ENCODE measurements at regions not wholly inside any gene's neighbourhood (a gene's known extent, or its start where the extent isn't known, plus 50 kb on each side); places are given as distances from the start of the nearest gene placed in this dataset.
"Not testable (repeated sequence)": the region's sequence is repeated elsewhere in the genome, so short reads cannot be mapped to it uniquely, and the experiment has no call there.

DNA sequence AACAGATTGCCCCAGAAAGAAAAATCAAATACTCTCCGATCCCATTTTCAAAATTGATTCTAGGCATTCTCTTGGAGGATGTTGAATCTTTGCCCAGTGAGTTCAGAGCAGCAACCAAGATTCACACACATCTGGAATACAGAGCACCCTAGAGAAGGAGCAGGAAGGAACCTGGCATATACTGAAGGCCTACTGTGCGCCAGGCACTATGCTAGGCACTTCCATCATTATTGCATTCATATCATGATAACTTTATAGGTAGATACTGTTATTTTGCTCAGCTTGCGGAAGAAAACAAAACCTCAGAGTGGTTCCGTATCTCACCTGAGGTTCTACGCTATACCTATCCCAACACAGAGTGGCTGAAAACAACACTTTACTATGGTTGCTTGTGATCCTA, 160.3 kb upstream of the SERTAD2 start:
- H3K4me3 ChIP-seq: no peak overlapping the region
- TF ChIP-seq POLR2A (IDR thresholded peaks at IDR 0.05) (no peak), EP300 (IDR thresholded peaks at IDR 0.05) (no peak), POLR2AphosphoS5 (IDR thresholded peaks at IDR 0.05) (no peak)
- TF ChIP-seq, protein P1, sequence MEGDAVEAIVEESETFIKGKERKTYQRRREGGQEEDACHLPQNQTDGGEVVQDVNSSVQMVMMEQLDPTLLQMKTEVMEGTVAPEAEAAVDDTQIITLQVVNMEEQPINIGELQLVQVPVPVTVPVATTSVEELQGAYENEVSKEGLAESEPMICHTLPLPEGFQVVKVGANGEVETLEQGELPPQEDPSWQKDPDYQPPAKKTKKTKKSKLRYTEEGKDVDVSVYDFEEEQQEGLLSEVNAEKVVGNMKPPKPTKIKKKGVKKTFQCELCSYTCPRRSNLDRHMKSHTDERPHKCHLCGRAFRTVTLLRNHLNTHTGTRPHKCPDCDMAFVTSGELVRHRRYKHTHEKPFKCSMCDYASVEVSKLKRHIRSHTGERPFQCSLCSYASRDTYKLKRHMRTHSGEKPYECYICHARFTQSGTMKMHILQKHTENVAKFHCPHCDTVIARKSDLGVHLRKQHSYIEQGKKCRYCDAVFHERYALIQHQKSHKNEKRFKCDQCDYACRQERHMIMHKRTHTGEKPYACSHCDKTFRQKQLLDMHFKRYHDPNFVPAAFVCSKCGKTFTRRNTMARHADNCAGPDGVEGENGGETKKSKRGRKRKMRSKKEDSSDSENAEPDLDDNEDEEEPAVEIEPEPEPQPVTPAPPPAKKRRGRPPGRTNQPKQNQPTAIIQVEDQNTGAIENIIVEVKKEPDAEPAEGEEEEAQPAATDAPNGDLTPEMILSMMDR (IDR thresholded peaks at IDR 0.05): no peak
- H3K27me3 ChIP-seq: no peaks in the 10 kb centered on the region
- no peak overlapping the region for H3K27ac ChIP-seq
- WGBS: 93% methylated on average over 5 of the region's 5 CpGs
- no peaks in the 10 kb centered on the region for H3K36me3 ChIP-seq
- H3K4me1 ChIP-seq: no peaks in the 10 kb centered on the region
- DNase-seq (ENCODE audit: low spot score in 2 of 2): no peak
- H3K9me3 ChIP-seq: no peaks in the 10 kb centered on the region

GRCh38 chr2:64816526-64816925, 162.8 kb upstream of the SERTAD2 start:
- H3K36me3 ChIP-seq, H3K27ac ChIP-seq, H3K27me3 ChIP-seq, H3K4me1 ChIP-seq, H3K4me3 ChIP-seq, H3K9me3 ChIP-seq: not testable (repeated sequence)
- peak in 1 of 2 donors; percentile 31 for DNase-seq (ENCODE audit: low spot score in 2 of 2)
- WGBS: 95% methylated on average over 8 of the region's 8 CpGs

DNA sequence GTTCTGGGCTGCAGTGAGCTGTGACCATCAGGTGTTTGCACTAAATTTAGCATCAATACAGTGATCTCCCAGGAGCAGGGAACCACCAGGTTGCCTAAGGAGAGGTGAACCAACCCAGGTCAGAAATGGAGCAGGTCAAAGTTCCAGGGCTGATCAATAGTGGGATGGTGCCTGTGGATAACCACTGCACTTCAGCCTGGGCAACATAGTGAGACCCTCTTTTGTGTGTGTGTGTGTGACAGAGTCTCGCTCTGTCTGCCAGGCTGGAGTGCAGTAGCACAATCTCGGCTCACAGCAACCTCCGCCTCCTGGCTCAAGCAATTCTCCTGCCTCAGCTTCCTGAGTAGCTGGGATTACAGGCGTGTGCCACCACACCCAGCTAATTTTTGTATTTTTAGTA, 163.7 kb upstream of the SERTAD2 start:
- Histone ChIP-seq H3K27ac (no peak overlapping the region), H3K9me3 (no peaks in the 10 kb centered on the region), H3K27me3 (no peaks in the 10 kb centered on the region), H3K4me3 (no peak overlapping the region), H3K4me1 (no peaks in the 10 kb centered on the region), H3K36me3 (no peaks in the 10 kb centered on the region)
- 83% methylated on average over 1 of the region's 4 CpGs for WGBS
- no peak for TF ChIP-seq EP300 (IDR thresholded peaks at IDR 0.05)
- TF ChIP-seq POLR2AphosphoS5 (IDR thresholded peaks at IDR 0.05): no peak
- TF ChIP-seq, protein P1 (IDR thresholded peaks at IDR 0.05): no peak
- TF ChIP-seq POLR2A (IDR thresholded peaks at IDR 0.05): no peak
- DNase-seq (ENCODE audit: low spot score in 2 of 2): no peak

DNA sequence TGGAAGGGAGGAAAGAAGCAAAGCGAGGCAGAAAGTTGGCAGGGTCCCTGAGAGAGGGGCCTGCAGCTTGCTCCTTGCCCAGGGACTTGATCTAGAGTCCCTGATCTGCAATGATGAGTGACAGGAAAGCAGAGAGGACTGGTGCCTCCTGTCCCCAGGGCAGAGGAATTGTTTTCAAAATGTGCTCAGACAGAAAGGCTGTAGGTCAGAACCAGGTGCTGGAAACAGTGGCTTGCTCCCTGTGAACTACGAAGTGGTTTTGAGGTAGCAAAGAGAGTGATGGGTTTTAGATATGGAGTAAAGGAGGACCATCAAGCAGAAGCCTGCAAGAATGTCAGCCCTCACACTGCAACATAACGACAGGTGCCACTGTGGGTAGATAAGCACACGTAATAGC, 164.9 kb upstream of the SERTAD2 start:
- Histone ChIP-seq H3K36me3 (no peaks in the 10 kb centered on the region), H3K9me3 (no peaks in the 10 kb centered on the region), H3K4me1 (no peaks in the 10 kb centered on the region), H3K27me3 (no peaks in the 10 kb centered on the region), H3K27ac (no peak overlapping the region), H3K4me3 (no peak overlapping the region)
- DNase-seq (ENCODE audit: low spot score in 2 of 2): no peak
- 38% methylated on average over 4 of the region's 4 CpGs for WGBS
- TF ChIP-seq EP300 (IDR thresholded peaks at IDR 0.05) (no peak), POLR2AphosphoS5 (IDR thresholded peaks at IDR 0.05) (no peak), POLR2A (IDR thresholded peaks at IDR 0.05) (no peak)
- TF ChIP-seq, protein P1 (IDR thresholded peaks at IDR 0.05): no peak

DNA sequence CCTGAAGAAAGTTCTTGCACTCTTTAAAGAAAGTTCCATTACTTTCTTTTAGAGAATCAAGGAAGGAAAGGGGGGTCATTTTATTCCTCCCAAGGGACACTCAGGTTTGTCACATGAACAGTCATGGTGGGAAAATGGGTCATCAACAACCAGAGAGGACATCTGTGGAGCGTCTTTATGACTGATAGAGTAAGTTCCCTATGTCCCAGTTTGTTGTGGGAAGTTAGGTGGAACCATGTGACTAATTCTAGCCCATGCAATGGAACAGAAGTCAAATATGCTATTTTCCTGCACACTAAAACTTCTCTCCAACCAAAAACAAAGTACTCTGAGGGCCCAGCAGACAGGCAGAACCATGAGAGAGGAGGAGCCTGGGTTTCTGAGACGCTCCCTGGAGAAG, 165.6 kb upstream of the SERTAD2 start:
- Histone ChIP-seq H3K27ac (no peak overlapping the region), H3K4me1 (no peaks in the 10 kb centered on the region), H3K27me3 (no peaks in the 10 kb centered on the region), H3K9me3 (no peaks in the 10 kb centered on the region), H3K4me3 (no peak overlapping the region), H3K36me3 (no peaks in the 10 kb centered on the region)
- TF ChIP-seq POLR2AphosphoS5 (IDR thresholded peaks at IDR 0.05) (no peak), POLR2A (IDR thresholded peaks at IDR 0.05) (no peak), EP300 (IDR thresholded peaks at IDR 0.05) (no peak)
- TF ChIP-seq, protein P1 (IDR thresholded peaks at IDR 0.05): no peak
- WGBS: 77% methylated on average over 2 of the region's 2 CpGs
- DNase-seq (ENCODE audit: low spot score in 2 of 2): no peak
